GM19467 (cell line): ENCODE measurements at regions not wholly inside any gene's neighbourhood (a gene's known extent, or its start where the extent isn't known, plus 50 kb on each side); places are given as distances from the start of the nearest gene placed in this dataset.
"Not testable (repeated sequence)": the region's sequence is repeated elsewhere in the genome, so short reads cannot be mapped to it uniquely, and the experiment has no call there.

ENCODE experiments used
- ATAC-seq: cut with Tn5 transposase; IDR thresholded peaks from one replicate; pipeline ENCODE4 v1.9.1; 2021; ENCODE audit warnings: mild to moderate bottlenecking, moderate library complexity; ENCODE audit not compliant: unreplicated experiment

- ATAC-seq = no peak
These were observed 444.1 kb downstream of the PLPP3 start for GRCh38 chr1:56135069-56135863.

GRCh38 chr1:56133522-56134472 is 445.6 kb downstream of the PLPP3 start:
- ATAC-seq = no peak

GRCh38 chr1:56132520-56132919 is 446.8 kb downstream of the PLPP3 start:
- no peak for ATAC-seq

GRCh38 chr1:56129837-56130236 is 449.5 kb downstream of the PLPP3 start:
- ATAC-seq = no peak

GRCh38 chr1:56125316-56125715 is 454.0 kb downstream of the PLPP3 start:
- ATAC-seq = no peak

GRCh38 chr1:56123826-56124225 is 455.5 kb downstream of the PLPP3 start:
- no peak for ATAC-seq

- ATAC-seq = no peak
These were observed 455.9 kb downstream of the PLPP3 start for GRCh38 chr1:56123421-56123820.

- no peak for ATAC-seq
These were observed 459.3 kb downstream of the PLPP3 start for GRCh38 chr1:56120021-56120420.

GRCh38 chr1:56118676-56119075 is 460.7 kb downstream of the PLPP3 start:
- not testable (repeated sequence) for ATAC-seq

GRCh38 chr1:56115701-56116100 is 463.7 kb downstream of the PLPP3 start:
- ATAC-seq = no peak

- no peak for ATAC-seq
These were observed 465.7 kb downstream of the PLPP3 start for GRCh38 chr1:56113679-56114078.

- no peak for ATAC-seq
These were observed 472.1 kb downstream of the PLPP3 start for GRCh38 chr1:56107275-56107638.

GRCh38 chr1:56106531-56107274 is 472.7 kb downstream of the PLPP3 start:
- ATAC-seq = no peak

GRCh38 chr1:56105397-56105796 is 474.0 kb downstream of the PLPP3 start:
- no peak for ATAC-seq

GRCh38 chr1:56099766-56100265 is 479.5 kb downstream of the PLPP3 start:
- no peak for ATAC-seq

GRCh38 chr1:56098946-56099345 is 480.4 kb downstream of the PLPP3 start:
- ATAC-seq = no peak

- ATAC-seq = no peak
These were observed 481.6 kb downstream of the PLPP3 start for GRCh38 chr1:56097713-56098112.

- no peak for ATAC-seq
These were observed 483.4 kb downstream of the PLPP3 start for GRCh38 chr1:56095696-56096665.

GRCh38 chr1:56094168-56094567 is 485.2 kb downstream of the PLPP3 start:
- ATAC-seq = no peak
